B cell (primary cell): ENCODE measurements at regions not wholly inside any gene's neighbourhood (a gene's known extent, or its start where the extent isn't known, plus 50 kb on each side); places are given as distances from the start of the nearest gene placed in this dataset.

ENCODE experiments used
- ATAC-seq: fragments of 200-7000 bp; cut with Tn5 transposase; one replicate; pipeline ENCODE4 v1.10.0; 2021; ENCODE audit warnings: low read depth, mild to moderate bottlenecking, moderate number of reproducible peaks, moderate library complexity
- CTCF ChIA-PET: fragments of 350-600 bp; sonication (Branson Sonifier 250); formaldehyde crosslinking; loops from one replicate; lab custom pipeline; 2021; ENCODE audit warnings: antibody characterized with exemption, inconsistent platforms; lab: Charles Lee
- POLR2A ChIA-PET: fragments of 350-600 bp; sonication (Branson Sonifier 250); formaldehyde crosslinking; loops from one replicate; lab custom pipeline; 2021; ENCODE audit warnings: antibody characterized with exemption; lab: Charles Lee
- DNase-seq: peaks from one replicate; pipeline ENCODE4 v3.0.0; 2013
- H2AFZ ChIP-seq: 2 replicates; pipeline ENCODE4 v1.6.1; 2012; ENCODE audit warnings: mild to moderate bottlenecking, low read depth, low read length; ENCODE audit not compliant: insufficient read depth, poor library complexity, severe bottlenecking
- H3K27ac ChIP-seq, 2 donors: 1 replicate in 1 of 2; 2 replicates in 1 of 2; pipeline ENCODE4 v1.5.1; 2012 to 2013; ENCODE audit warnings: low read length in 2 of 2, mild to moderate bottlenecking in 2 of 2, moderate library complexity in 1 of 2
- H3K27me3 ChIP-seq, 4 experiments: fragments of 200-600 bp in 1 of 4; sonication (generic) in 1 of 4; replicated peaks in 1 of 4; 1 replicate in 2 of 4; 2 replicates in 2 of 4; pipeline versions ENCODE4 v1.6.1 to v1.7.0; 2013 to 2016; ENCODE audit warnings: low read length in 3 of 4, mild to moderate bottlenecking in 2 of 4, mixed read lengths in 1 of 4, moderate library complexity in 1 of 4; ENCODE audit not compliant: insufficient read depth in 4 of 4, control insufficient read depth in 3 of 4; ENCODE audit errors: control extremely low read depth in 1 of 4
- H3K36me3 ChIP-seq, 2 experiments: replicated peaks in 1 of 2; 1 replicate in 1 of 2; 2 replicates in 1 of 2; pipeline versions ENCODE4 v1.6.1 to v1.7.1; 2013; ENCODE audit warnings: low read length in 1 of 2; ENCODE audit not compliant: insufficient read depth in 2 of 2, control insufficient read depth in 1 of 2; ENCODE audit errors: control extremely low read depth in 1 of 2, extremely low read depth in 1 of 2
- H3K4me1 ChIP-seq, 2 donors: fragments of 200-600 bp in 1 of 2; sonication (generic) in 1 of 2; 1 replicate in 1 of 2; 2 replicates in 1 of 2; pipeline versions ENCODE4 v1.5.1 to v1.6.1; 2013 to 2017; ENCODE audit warnings: low read length in 2 of 2; ENCODE audit not compliant: control insufficient read depth in 2 of 2, insufficient read depth in 2 of 2
- H3K4me2 ChIP-seq: replicated peaks from 2 replicates; pipeline ENCODE3; 2012; ENCODE audit warnings: mild to moderate bottlenecking, low read depth, low read length; ENCODE audit not compliant: poor library complexity, severe bottlenecking
- H3K4me3 ChIP-seq, 5 experiments: fragments of 200-600 bp in 1 of 5; sonication (generic) in 1 of 5; 1 replicate in 3 of 5; 2 replicates in 2 of 5; pipeline versions ENCODE4 v1.5.1 to v1.7.0; 2011 to 2016; ENCODE audit warnings: low read length in 4 of 5, mild to moderate bottlenecking in 4 of 5, low read depth in 2 of 5, control low read depth in 1 of 5, moderate library complexity in 1 of 5; ENCODE audit not compliant: insufficient read depth in 1 of 5; ENCODE audit errors: control extremely low read depth in 1 of 5, extremely low read depth in 1 of 5
- H3K79me2 ChIP-seq: fragments of 200-600 bp; sonication (generic); one replicate; pipeline ENCODE4 v1.6.0; 2016; ENCODE audit warnings: low read length; ENCODE audit not compliant: control insufficient read depth, insufficient read depth
- H3K9ac ChIP-seq: fragments of 200-600 bp; sonication (generic); 2 replicates; pipeline ENCODE4 v1.6.1; 2017; ENCODE audit warnings: mild to moderate bottlenecking, low read length, moderate library complexity
- H3K9me3 ChIP-seq, 3 donors: one replicate each; pipeline versions ENCODE4 v1.6.1 to v1.7.1; 2013; ENCODE audit warnings: low read length in 2 of 3; ENCODE audit not compliant: control insufficient read depth in 2 of 3, insufficient read depth in 1 of 3; ENCODE audit errors: control extremely low read depth in 1 of 3
- H4K20me1 ChIP-seq: 2 replicates; pipeline ENCODE4 v1.6.0; 2012; ENCODE audit warnings: mild to moderate bottlenecking, low read length; ENCODE audit not compliant: insufficient read depth, control insufficient read depth, poor library complexity, severe bottlenecking
- H3K27ac Mint-ChIP-seq: one replicate; pipeline ENCODE4 v1.8.0; 2021; ENCODE audit warnings: mixed read lengths
- H3K27me3 Mint-ChIP-seq: one replicate; pipeline ENCODE4 v1.8.0; 2021; ENCODE audit warnings: mixed read lengths
- H3K4me1 Mint-ChIP-seq: one replicate; pipeline ENCODE4 v1.8.0; 2021; ENCODE audit warnings: mixed read lengths
- H3K4me3 Mint-ChIP-seq: one replicate; pipeline ENCODE4 v1.8.0; 2021; ENCODE audit warnings: mixed read lengths
- H3K9me3 Mint-ChIP-seq: one replicate; pipeline ENCODE4 v1.8.0; 2022; ENCODE audit warnings: mixed read lengths; ENCODE audit not compliant: insufficient read depth
- EZH2 ChIP-seq: IDR thresholded peaks from 2 replicates; pipeline ENCODE4 v1.6.1; 2012; ENCODE audit warnings: borderline replicate concordance, low read depth, mild to moderate bottlenecking, moderate library complexity, low read length; ENCODE audit not compliant: insufficient read depth, poor library complexity, severe bottlenecking
- WGBS: methylation state at CpG from one replicate; pipeline ENCODE4 v1.1.5; 2013; ENCODE audit warnings: missing lambda C conversion rate; ENCODE audit not compliant: insufficient coverage; 5-methylcytosine and 5-hydroxymethylcytosine counted together
- intact Hi-C: fragments of 100-400 bp; cut with micrococcal nuclease; formaldehyde crosslinking; loops from one replicate; pipeline ENCODE4 v1.10.0; 2022
- TF ChIP-seq, protein P1 (sequence below): fragments of 200-600 bp; IDR thresholded peaks from one replicate; pipeline ENCODE4 v1.8.0; 2022; ENCODE audit warnings: antibody characterized with exemption, mild to moderate bottlenecking

DNA sequence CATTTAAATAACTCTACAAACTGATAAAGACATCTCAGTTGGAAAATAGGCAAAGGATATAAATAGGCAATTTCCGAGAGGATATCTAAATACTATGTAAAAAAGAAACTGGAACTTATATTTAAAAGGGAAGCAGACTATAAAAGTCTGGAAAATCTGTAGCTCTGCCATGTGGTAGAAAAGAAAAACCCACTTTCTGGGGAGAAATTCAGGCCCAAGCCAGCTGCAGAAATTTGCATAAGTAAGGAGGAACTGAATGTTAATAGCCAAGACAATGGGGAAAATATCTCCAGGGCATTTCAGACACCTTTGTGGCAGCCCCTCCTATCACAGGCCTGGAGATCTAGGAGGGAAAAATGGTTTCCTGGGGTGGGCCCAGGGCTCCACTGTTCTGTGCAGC, 97.8 kb upstream of the ZBED5 start:
- CTCF ChIA-PET: interaction anchor here (1.0 to 1.2 kb wide), 2 partner anchors 12 to 22 kb away, joined by 3 to 4 read pairs; no protein-coding TSS in a partner anchor
- H3K36me3 ChIP-seq: no peaks in the 10 kb centered on the region
- POLR2A ChIA-PET: no interaction called here
- no peak overlapping the region for H3K4me3 Mint-ChIP-seq
- WGBS: no CpG with 5 or more reads among the region's 1 CpG
- H3K4me3 ChIP-seq: no peak overlapping the region
- peaks cover 0 to 22% (median 6%) of the 10 kb centered on the region in 4 experiments for H3K27me3 ChIP-seq
- H3K27ac Mint-ChIP-seq: no peak overlapping the region
- H3K27ac ChIP-seq: no peak overlapping the region
- H3K9me3 ChIP-seq: peaks cover 4 to 11% (median 8%) of the 10 kb centered on the region in 3 donors
- H3K4me1 Mint-ChIP-seq: peaks cover 10% of the 10 kb centered on the region
- H3K9me3 Mint-ChIP-seq: no peaks in the 10 kb centered on the region
- peaks cover 35% of the 10 kb centered on the region for H3K27me3 Mint-ChIP-seq
- no peak overlapping the region for H3K9ac ChIP-seq
- intact Hi-C loops: no loop called here
- H3K79me2 ChIP-seq: no peaks in the 10 kb centered on the region
- TF ChIP-seq, protein P1, sequence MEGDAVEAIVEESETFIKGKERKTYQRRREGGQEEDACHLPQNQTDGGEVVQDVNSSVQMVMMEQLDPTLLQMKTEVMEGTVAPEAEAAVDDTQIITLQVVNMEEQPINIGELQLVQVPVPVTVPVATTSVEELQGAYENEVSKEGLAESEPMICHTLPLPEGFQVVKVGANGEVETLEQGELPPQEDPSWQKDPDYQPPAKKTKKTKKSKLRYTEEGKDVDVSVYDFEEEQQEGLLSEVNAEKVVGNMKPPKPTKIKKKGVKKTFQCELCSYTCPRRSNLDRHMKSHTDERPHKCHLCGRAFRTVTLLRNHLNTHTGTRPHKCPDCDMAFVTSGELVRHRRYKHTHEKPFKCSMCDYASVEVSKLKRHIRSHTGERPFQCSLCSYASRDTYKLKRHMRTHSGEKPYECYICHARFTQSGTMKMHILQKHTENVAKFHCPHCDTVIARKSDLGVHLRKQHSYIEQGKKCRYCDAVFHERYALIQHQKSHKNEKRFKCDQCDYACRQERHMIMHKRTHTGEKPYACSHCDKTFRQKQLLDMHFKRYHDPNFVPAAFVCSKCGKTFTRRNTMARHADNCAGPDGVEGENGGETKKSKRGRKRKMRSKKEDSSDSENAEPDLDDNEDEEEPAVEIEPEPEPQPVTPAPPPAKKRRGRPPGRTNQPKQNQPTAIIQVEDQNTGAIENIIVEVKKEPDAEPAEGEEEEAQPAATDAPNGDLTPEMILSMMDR: no peak
- TF ChIP-seq EZH2: no peak
- no peak overlapping the region for H3K4me2 ChIP-seq
- DNase-seq: no peak
- H4K20me1 ChIP-seq: no peaks in the 10 kb centered on the region
- ATAC-seq: no peak
- no peak overlapping the region for H2AFZ ChIP-seq
- H3K4me1 ChIP-seq: peaks cover 0 to 6% of the 10 kb centered on the region in 2 donors

DNA sequence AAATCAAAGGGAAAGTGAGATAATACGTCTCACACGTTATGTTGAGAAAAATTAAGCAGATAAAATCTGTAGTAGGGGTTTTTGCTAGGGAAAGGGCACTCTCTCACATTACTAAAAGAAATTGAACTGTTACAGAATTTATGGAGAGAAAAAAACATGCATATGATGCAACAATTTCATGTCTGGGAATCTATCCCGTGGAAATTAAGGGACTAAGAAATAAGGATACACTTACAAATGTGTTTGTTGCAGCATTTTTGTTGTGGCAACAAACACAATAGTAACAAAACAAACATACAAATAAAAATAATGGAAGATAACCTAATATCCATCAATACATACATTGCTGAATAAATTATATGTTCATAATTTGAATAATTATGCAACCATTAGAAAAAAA, 96.3 kb upstream of the ZBED5 start:
- H3K4me1 ChIP-seq: peaks cover 0 to 6% of the 10 kb centered on the region in 2 donors
- H3K4me1 Mint-ChIP-seq: peaks cover 10% of the 10 kb centered on the region
- TF ChIP-seq, protein P1: no peak
- TF ChIP-seq EZH2: no peak
- peaks cover 3 to 11% (median 8%) of the 10 kb centered on the region in 3 donors for H3K9me3 ChIP-seq
- H3K27me3 Mint-ChIP-seq: peaks cover 38% of the 10 kb centered on the region
- DNase-seq (no peak), ATAC-seq (no peak)
- no peak overlapping the region for H3K9ac ChIP-seq
- H3K9me3 Mint-ChIP-seq: no peaks in the 10 kb centered on the region
- no peak overlapping the region for H3K4me3 ChIP-seq
- intact Hi-C loops: no loop called here
- H3K4me2 ChIP-seq: no peak overlapping the region
- no peak overlapping the region for H3K4me3 Mint-ChIP-seq
- CTCF ChIA-PET: no interaction called here
- H3K27me3 ChIP-seq: peaks cover 0 to 22% (median 6%) of the 10 kb centered on the region in 4 experiments
- POLR2A ChIA-PET: no interaction called here
- no CpG with 5 or more reads among the region's 3 CpGs for WGBS
- no peak overlapping the region for H2AFZ ChIP-seq
- no peaks in the 10 kb centered on the region for H3K36me3 ChIP-seq
- no peak overlapping the region for H3K27ac Mint-ChIP-seq
- H3K79me2 ChIP-seq: no peaks in the 10 kb centered on the region
- H4K20me1 ChIP-seq: no peaks in the 10 kb centered on the region
- H3K27ac ChIP-seq: no peak overlapping the region
